AG04450 (cell line): ENCODE measurements at regions not wholly inside any gene's neighbourhood (a gene's known extent, or its start where the extent isn't known, plus 50 kb on each side); places are given as distances from the start of the nearest gene placed in this dataset.
"Not testable (repeated sequence)": the region's sequence is repeated elsewhere in the genome, so short reads cannot be mapped to it uniquely, and the experiment has no call there.

Experiments
- CTCF ChIA-PET: fragments of 300-600, 350-600 bp; formaldehyde crosslinking; extraction: SDS; loops from one replicate; lab custom pipeline; 2022; ENCODE audit warnings: antibody characterized with exemption, inconsistent platforms; lab: Charles Lee
- POLR2A ChIA-PET: fragments of 350-600 bp; formaldehyde crosslinking; extraction: SDS; loops from one replicate; lab custom pipeline; 2021; ENCODE audit warnings: antibody characterized with exemption, inconsistent platforms; lab: Yijun Ruan, JAX
- DNase-seq: peaks from one replicate; pipeline ENCODE4 v3.0.0-alpha.2; 2011; ENCODE audit warnings: low read depth, low spot score
- H3K27ac ChIP-seq: one replicate; pipeline ENCODE4 v1.5.1; 2012; ENCODE audit warnings: low read depth, low read length, control low read depth
- H3K27me3 ChIP-seq: one replicate; pipeline ENCODE4 v1.6.0; 2012; ENCODE audit warnings: low read length; ENCODE audit not compliant: control insufficient read depth, insufficient read depth
- H3K4me3 ChIP-seq: 2 replicates; pipeline ENCODE4 v1.5.1; 2011; ENCODE audit warnings: mild to moderate bottlenecking, low read depth, low read length, control low read depth
- H3K9me3 ChIP-seq: 2 replicates; pipeline ENCODE4 v1.5.1; 2012; ENCODE audit warnings: low read length; ENCODE audit not compliant: control insufficient read depth, insufficient read depth
- CTCF ChIP-seq: IDR thresholded peaks from 2 replicates; pipeline ENCODE4 v1.5.1; 2011; ENCODE audit warnings: low read depth, low read length, control low read depth, inconsistent platforms

GRCh38 chr2:54040685-54041084 is 69.9 kb upstream of the PSME4 start:
- Histone ChIP-seq H3K4me3 (no peak overlapping the region), H3K27ac (no peak overlapping the region), H3K9me3 (peaks cover 8% of the 10 kb centered on the region), H3K27me3 (no peaks in the 10 kb centered on the region)
- DNase-seq = no peak
- no peak for TF ChIP-seq CTCF
- POLR2A ChIA-PET = no interaction called here
- CTCF ChIA-PET = no interaction called here

GRCh38 chr2:54040250-54040649 is 69.5 kb upstream of the PSME4 start:
- ChIA-PET CTCF (no interaction called here), POLR2A (no interaction called here)
- Histone ChIP-seq H3K27ac (no peak overlapping the region), H3K4me3 (no peak overlapping the region), H3K27me3 (no peaks in the 10 kb centered on the region), H3K9me3 (peaks cover 4% of the 10 kb centered on the region)
- TF ChIP-seq CTCF = no peak
- DNase-seq = no peak

GRCh38 chr2:54038835-54039234 is 68.0 kb upstream of the PSME4 start:
- ChIA-PET CTCF (interaction anchor here (1.1 kb wide), 1 partner anchor 14 kb away, joined by 3 read pairs; no protein-coding TSS in a partner anchor), POLR2A (interaction anchor here (0.7 kb wide), 1 partner anchor 628 kb away, joined by 4 read pairs; no protein-coding TSS in a partner anchor)
- no peak overlapping the region for H3K27ac ChIP-seq
- no peaks in the 10 kb centered on the region for H3K27me3 ChIP-seq
- DNase-seq = no peak
- H3K9me3 ChIP-seq = no peaks in the 10 kb centered on the region
- no peak for TF ChIP-seq CTCF
- H3K4me3 ChIP-seq = no peak overlapping the region

- H3K9me3 ChIP-seq, H3K4me3 ChIP-seq, POLR2A ChIA-PET, DNase-seq, H3K27me3 ChIP-seq, CTCF ChIA-PET, H3K27ac ChIP-seq: not testable (repeated sequence)
Observed at GRCh38 chr2:54031288-54031687, 60.5 kb upstream of the PSME4 start.

GRCh38 chr2:54030806-54031205 is 60.0 kb upstream of the PSME4 start:
- Histone ChIP-seq H3K27ac (no peak overlapping the region), H3K27me3 (no peaks in the 10 kb centered on the region), H3K4me3 (no peak overlapping the region), H3K9me3 (no peaks in the 10 kb centered on the region)
- no peak for TF ChIP-seq CTCF
- ChIA-PET POLR2A (no interaction called here), CTCF (no interaction called here)
- DNase-seq = no peak

GRCh38 chr2:54030396-54030741 is 59.6 kb upstream of the PSME4 start:
- Histone ChIP-seq H3K27me3 (no peaks in the 10 kb centered on the region), H3K27ac (no peak overlapping the region), H3K4me3 (no peak overlapping the region), H3K9me3 (no peaks in the 10 kb centered on the region)
- ChIA-PET POLR2A (no interaction called here), CTCF (no interaction called here)
- DNase-seq = no peak
- TF ChIP-seq CTCF = no peak
